ENCODE measurements at regions not wholly inside any gene's neighbourhood (a gene's known extent, or its start where the extent isn't known, plus 50 kb on each side); places are given as distances from the start of the nearest gene placed in this dataset.
"Not testable (repeated sequence)": the region's sequence is repeated elsewhere in the genome, so short reads cannot be mapped to it uniquely, and the experiment has no call there.

- intact Hi-C loops (cut with DNase I), result no loop called here
- DNase-seq (ENCODE audit: low spot score), result no peak
Measured at GRCh38 chr1:91601554-91602376, 101.1 kb downstream of the CDC7 start.

GRCh38 chr1:91603409-91603808, 102.8 kb downstream of the CDC7 start:
- no peak for DNase-seq (ENCODE audit: low spot score)
- intact Hi-C loops (cut with DNase I), result no loop called here

GRCh38 chr1:91604632-91605031, 104.0 kb downstream of the CDC7 start:
- DNase-seq (ENCODE audit: low spot score), result no peak
- intact Hi-C loops (cut with DNase I), result no loop called here

- intact Hi-C loops (cut with DNase I), result no loop called here
- no peak for DNase-seq (ENCODE audit: low spot score)
Measured at GRCh38 chr1:91605566-91605965, 104.9 kb downstream of the CDC7 start.

GRCh38 chr1:91606546-91607078, 106.0 kb downstream of the CDC7 start:
- DNase-seq (ENCODE audit: low spot score), result no peak
- intact Hi-C loops (cut with DNase I), result no loop called here

GRCh38 chr1:91607686-91608085, 107.0 kb downstream of the CDC7 start:
- DNase-seq (ENCODE audit: low spot score); intact Hi-C loops (cut with DNase I): not testable (repeated sequence)

GRCh38 chr1:91608876-91609275, 108.2 kb downstream of the CDC7 start:
- intact Hi-C loops (cut with DNase I), result no loop called here
- DNase-seq (ENCODE audit: low spot score), result no peak

GRCh38 chr1:91609551-91609950, 108.9 kb downstream of the CDC7 start:
- DNase-seq (ENCODE audit: low spot score), result no peak
- intact Hi-C loops (cut with DNase I), result no loop called here

- intact Hi-C loops (cut with DNase I), result no loop called here
- no peak for DNase-seq (ENCODE audit: low spot score)
Measured at GRCh38 chr1:91610102-91610501, 109.5 kb downstream of the CDC7 start.

GRCh38 chr1:91610789-91611188, 110.1 kb downstream of the CDC7 start:
- no peak for DNase-seq (ENCODE audit: low spot score)
- intact Hi-C loops (cut with DNase I), result no loop called here

- DNase-seq (ENCODE audit: low spot score), result no peak
- intact Hi-C loops (cut with DNase I), result no loop called here
Measured at GRCh38 chr1:91611483-91611917, 110.8 kb downstream of the CDC7 start.

GRCh38 chr1:91613595-91613994, 112.9 kb downstream of the CDC7 start:
- no peak for DNase-seq (ENCODE audit: low spot score)

GRCh38 chr1:91616712-91617111, 116.1 kb downstream of the CDC7 start:
- DNase-seq (ENCODE audit: low spot score), result no peak
- intact Hi-C loops (cut with DNase I), result no loop called here

More at GRCh38 chr1:91613595-91613994, 112.9 kb downstream of the CDC7 start:
- intact Hi-C loops (cut with DNase I), result no loop called here

GRCh38 chr1:91617285-91617765, 116.7 kb downstream of the CDC7 start:
- intact Hi-C loops (cut with DNase I), result no loop called here
- no peak for DNase-seq (ENCODE audit: low spot score)

GRCh38 chr1:91619881-91620280, 119.2 kb downstream of the CDC7 start:
- intact Hi-C loops (cut with DNase I), result no loop called here
- DNase-seq (ENCODE audit: low spot score), result no peak

- intact Hi-C loops (cut with DNase I), result no loop called here
- DNase-seq (ENCODE audit: low spot score), result no peak
Measured at GRCh38 chr1:91621360-91621759, 120.7 kb downstream of the CDC7 start.

GRCh38 chr1:91621907-91622306, 121.3 kb downstream of the CDC7 start:
- DNase-seq (ENCODE audit: low spot score), result no peak
- intact Hi-C loops (cut with DNase I), result no loop called here

GRCh38 chr1:91622616-91623015, 122.0 kb downstream of the CDC7 start:
- peak; percentile 92 for DNase-seq (ENCODE audit: low spot score)

GRCh38 chr1:91623020-91623419, 122.4 kb downstream of the CDC7 start:
- no peak for DNase-seq (ENCODE audit: low spot score)

More at GRCh38 chr1:91622616-91623015, 122.0 kb downstream of the CDC7 start:
- intact Hi-C loops (cut with DNase I), result no loop called here

GRCh38 chr1:91624331-91624730, 123.7 kb downstream of the CDC7 start:
- intact Hi-C loops (cut with DNase I), result no loop called here

More at GRCh38 chr1:91623020-91623419, 122.4 kb downstream of the CDC7 start:
- intact Hi-C loops (cut with DNase I), result no loop called here

More at GRCh38 chr1:91624331-91624730, 123.7 kb downstream of the CDC7 start:
- DNase-seq (ENCODE audit: low spot score), result no peak

Data from posterior vena cava (tissue), 2 donors.